PC-3 (cell line): ENCODE measurements at regions not wholly inside any gene's neighbourhood (a gene's known extent, or its start where the extent isn't known, plus 50 kb on each side); places are given as distances from the start of the nearest gene placed in this dataset.

ENCODE experiments used
- ATAC-seq: fragments of 200-7000 bp; cut with Tn5 transposase; 2 replicates; pipeline ENCODE4 v1.9.1; 2020; ENCODE audit warnings: mild to moderate bottlenecking, moderate library complexity
- BruUV-seq: library from RNA; stranded (reverse); fragments of 400-500 nt; replicated peaks from 2 replicates; lab custom pipeline; 2021; lab: Mats Ljungman, UMichigan
- CTCF ChIA-PET: fragments of 300-600 bp; sonication (Branson Sonifier 250); formaldehyde crosslinking; loops from one replicate; lab custom pipeline; 2022; ENCODE audit warnings: antibody characterized with exemption; lab: Charles Lee
- POLR2A ChIA-PET: fragments of 300-600 bp; sonication (Branson Sonifier 250); formaldehyde crosslinking; loops from one replicate; lab custom pipeline; 2022; ENCODE audit warnings: antibody characterized with exemption; ENCODE audit not compliant: unreplicated experiment; lab: Charles Lee
- DNase-seq: peaks from one replicate; pipeline ENCODE4 v3.0.0-alpha.2; 2015
- H2AFZ ChIP-seq: fragments of 300-600 bp; sonication (generic); 2 replicates; pipeline ENCODE4 v1.6.0; 2016; ENCODE audit warnings: antibody characterized with exemption, low read length
- H3F3A ChIP-seq: fragments of 300-600 bp; sonication (generic); one replicate; pipeline ENCODE4 v1.6.0; 2017; ENCODE audit warnings: antibody characterized with exemption, low read length, control low read depth, mild to moderate bottlenecking; ENCODE audit not compliant: unreplicated experiment
- H3K27ac ChIP-seq: fragments of 300-600 bp; sonication (generic); 2 replicates; pipeline ENCODE4 v1.5.1; 2016; ENCODE audit warnings: mild to moderate bottlenecking, low read length
- H3K27me3 ChIP-seq: fragments of 300-600 bp; sonication (generic); 2 replicates; pipeline ENCODE4 v1.6.1; 2016; ENCODE audit warnings: low read length, mixed read lengths
- H3K36me3 ChIP-seq: fragments of 300-600 bp; sonication (generic); 2 replicates; pipeline ENCODE4 v1.6.1; 2016; ENCODE audit warnings: low read depth, mixed run types, low read length, mixed read lengths
- H3K4me1 ChIP-seq: fragments of 300-600 bp; sonication (generic); 2 replicates; pipeline ENCODE4 v1.5.1; 2016; ENCODE audit warnings: low read length; ENCODE audit not compliant: insufficient read depth
- H3K4me2 ChIP-seq: fragments of 300-600 bp; sonication (generic); 2 replicates; pipeline ENCODE4 v1.6.0; 2016; ENCODE audit warnings: low read length
- H3K4me3 ChIP-seq: fragments of 300-600 bp; sonication (generic); 2 replicates; pipeline ENCODE4 v1.5.1; 2016; ENCODE audit warnings: mild to moderate bottlenecking, low read length, mixed read lengths
- H3K79me2 ChIP-seq: fragments of 300-600 bp; sonication (generic); 2 replicates; pipeline ENCODE4 v1.6.1; 2017; ENCODE audit warnings: low read length, mixed read lengths
- H3K9ac ChIP-seq: fragments of 300-600 bp; sonication (generic); 2 replicates; pipeline ENCODE4 v1.6.0; 2016; ENCODE audit warnings: mild to moderate bottlenecking, low read length
- H3K9me2 ChIP-seq: fragments of 300-600 bp; sonication (generic); replicated peaks from 2 replicates; pipeline ENCODE4 v1.6.1; 2016; ENCODE audit warnings: mixed run types, low read length, mixed read lengths
- H3K9me3 ChIP-seq: fragments of 300-600 bp; sonication (generic); 2 replicates; pipeline ENCODE4 v1.6.1; 2016; ENCODE audit warnings: low read length, mixed read lengths
- H4K20me1 ChIP-seq: fragments of 300-600 bp; sonication (generic); 2 replicates; pipeline ENCODE4 v1.6.1; 2016; ENCODE audit warnings: low read length, mixed read lengths
- EZH2 ChIP-seq: fragments of 300-600 bp; sonication (generic); IDR thresholded peaks from one replicate; pipeline ENCODE4 v1.6.1; 2017; ENCODE audit warnings: antibody characterized with exemption, mild to moderate bottlenecking, low read length; ENCODE audit not compliant: unreplicated experiment
- EZH2phosphoT487 ChIP-seq: fragments of 300-600 bp; sonication (generic); IDR thresholded peaks from 2 replicates; pipeline ENCODE4 v1.6.1; 2018; ENCODE audit warnings: mild to moderate bottlenecking, antibody characterized with exemption, low read length, borderline replicate concordance
- intact Hi-C: fragments of 100-400 bp; cut with micrococcal nuclease; formaldehyde crosslinking; loops from 2 replicates; pipeline ENCODE4 v1.9.0; 2023
- TF ChIP-seq, protein P1 (sequence below): fragments of 300-600 bp; sonication (generic); conservative IDR thresholded peaks from 2 replicates; pipeline ENCODE4 v1.5.1; 2017; ENCODE audit warnings: antibody characterized with exemption, low read depth, mild to moderate bottlenecking, low read length

DNA sequence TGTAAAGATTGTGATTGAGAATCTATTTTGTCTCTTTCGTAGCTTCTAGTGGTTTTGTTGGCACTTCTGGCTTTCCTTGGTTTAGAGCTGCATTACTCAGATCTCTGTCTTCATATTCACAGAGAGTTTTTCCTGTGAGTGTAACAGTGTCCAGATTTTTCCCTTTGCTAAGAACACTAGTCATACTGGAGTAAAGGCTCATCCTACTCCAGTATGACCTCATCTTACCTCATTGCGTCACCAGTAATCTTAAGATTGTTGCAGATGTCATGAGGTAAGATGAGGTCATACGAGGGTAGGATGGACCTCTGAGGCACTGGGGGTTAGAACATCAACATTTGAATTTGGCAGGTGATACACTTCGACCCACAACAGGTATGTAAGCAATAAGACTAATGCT lies 461.2 kb downstream of the FLRT2 start:
- no peaks in the 10 kb centered on the region for H3F3A ChIP-seq
- no peak overlapping the region for H3K27ac ChIP-seq
- BruUV-seq = no TSS peak
- TF ChIP-seq EZH2phosphoT487 (no peak), EZH2 (no peak)
- TF ChIP-seq, protein P1, sequence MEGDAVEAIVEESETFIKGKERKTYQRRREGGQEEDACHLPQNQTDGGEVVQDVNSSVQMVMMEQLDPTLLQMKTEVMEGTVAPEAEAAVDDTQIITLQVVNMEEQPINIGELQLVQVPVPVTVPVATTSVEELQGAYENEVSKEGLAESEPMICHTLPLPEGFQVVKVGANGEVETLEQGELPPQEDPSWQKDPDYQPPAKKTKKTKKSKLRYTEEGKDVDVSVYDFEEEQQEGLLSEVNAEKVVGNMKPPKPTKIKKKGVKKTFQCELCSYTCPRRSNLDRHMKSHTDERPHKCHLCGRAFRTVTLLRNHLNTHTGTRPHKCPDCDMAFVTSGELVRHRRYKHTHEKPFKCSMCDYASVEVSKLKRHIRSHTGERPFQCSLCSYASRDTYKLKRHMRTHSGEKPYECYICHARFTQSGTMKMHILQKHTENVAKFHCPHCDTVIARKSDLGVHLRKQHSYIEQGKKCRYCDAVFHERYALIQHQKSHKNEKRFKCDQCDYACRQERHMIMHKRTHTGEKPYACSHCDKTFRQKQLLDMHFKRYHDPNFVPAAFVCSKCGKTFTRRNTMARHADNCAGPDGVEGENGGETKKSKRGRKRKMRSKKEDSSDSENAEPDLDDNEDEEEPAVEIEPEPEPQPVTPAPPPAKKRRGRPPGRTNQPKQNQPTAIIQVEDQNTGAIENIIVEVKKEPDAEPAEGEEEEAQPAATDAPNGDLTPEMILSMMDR = no peak
- no peaks in the 10 kb centered on the region for H3K36me3 ChIP-seq
- no peak overlapping the region for H2AFZ ChIP-seq
- H3K9me2 ChIP-seq = no peaks in the 10 kb centered on the region
- no peaks in the 10 kb centered on the region for H3K4me1 ChIP-seq
- intact Hi-C loops = no loop called here
- ChIA-PET CTCF (no interaction called here), POLR2A (no interaction called here)
- H3K9me3 ChIP-seq = peaks cover 6% of the 10 kb centered on the region; the same call in 1 of the 2 replicates
- no peaks in the 10 kb centered on the region for H3K79me2 ChIP-seq
- no peaks in the 10 kb centered on the region for H4K20me1 ChIP-seq
- no peak overlapping the region for H3K4me2 ChIP-seq
- H3K4me3 ChIP-seq = no peak overlapping the region
- ATAC-seq = no peak
- DNase-seq = no peak
- no peak overlapping the region for H3K9ac ChIP-seq
- no peaks in the 10 kb centered on the region for H3K27me3 ChIP-seq

- Histone ChIP-seq H3K9me2 (no peaks in the 10 kb centered on the region), H3K4me2 (no peak overlapping the region), H3K79me2 (no peaks in the 10 kb centered on the region), H2AFZ (no peak overlapping the region), H3K36me3 (no peaks in the 10 kb centered on the region), H3F3A (no peaks in the 10 kb centered on the region), H4K20me1 (no peaks in the 10 kb centered on the region), H3K4me1 (no peaks in the 10 kb centered on the region), H3K9me3 (peaks cover 4% of the 10 kb centered on the region; the same call in 1 of the 2 replicates), H3K9ac (no peak overlapping the region), H3K4me3 (no peak overlapping the region), H3K27ac (no peak overlapping the region), H3K27me3 (no peaks in the 10 kb centered on the region)
- no peak for ATAC-seq
- no peak for TF ChIP-seq EZH2
- TF ChIP-seq EZH2phosphoT487 = no peak
- TF ChIP-seq, protein P1 = no peak
- CTCF ChIA-PET = no interaction called here
- intact Hi-C loops = no loop called here
- POLR2A ChIA-PET = no interaction called here
- BruUV-seq = no TSS peak
- DNase-seq = no peak
These were observed 458.0 kb downstream of the FLRT2 start for GRCh38 chr14:85987907-85988306.

- Histone ChIP-seq H3K9me3 (peaks cover under 1% of the 10 kb centered on the region; the same call in 1 of the 2 replicates), H3K4me3 (no peak overlapping the region), H3K27ac (no peak overlapping the region), H4K20me1 (no peaks in the 10 kb centered on the region), H3K79me2 (no peaks in the 10 kb centered on the region), H2AFZ (no peak overlapping the region), H3K27me3 (no peaks in the 10 kb centered on the region), H3K9me2 (no peaks in the 10 kb centered on the region), H3K4me1 (no peaks in the 10 kb centered on the region), H3K4me2 (no peak overlapping the region), H3K36me3 (no peaks in the 10 kb centered on the region), H3F3A (no peaks in the 10 kb centered on the region), H3K9ac (no peak overlapping the region)
- no peak for TF ChIP-seq EZH2phosphoT487
- TF ChIP-seq EZH2 = no peak
- TF ChIP-seq, protein P1 = no peak
- intact Hi-C loops = no loop called here
- DNase-seq = no peak
- ChIA-PET CTCF (no interaction called here), POLR2A (no interaction called here)
- no TSS peak for BruUV-seq
- no peak for ATAC-seq
These were observed 457.3 kb downstream of the FLRT2 start for GRCh38 chr14:85987292-85987691.
